Inflammatory macrophage treated with lipopolysaccharide for 1 hour (primary cell): ENCODE measurements at regions not wholly inside any gene's neighbourhood (a gene's known extent, or its start where the extent isn't known, plus 50 kb on each side); places are given as distances from the start of the nearest gene placed in this dataset.

Source experiments
- DNase-seq, 2 donors: peaks; one replicate each; pipeline ENCODE4 v3.0.0-alpha.2; 2020 to 2022

- DNase-seq = no peak
These were observed 59.5 kb upstream of the WLS start for GRCh38 chr1:68291688-68292384.

GRCh38 chr1:68287241-68287640, 54.9 kb upstream of the WLS start:
- no peak for DNase-seq

- no peak for DNase-seq
These were observed 52.7 kb upstream of the WLS start for GRCh38 chr1:68285046-68285445.

DNA sequence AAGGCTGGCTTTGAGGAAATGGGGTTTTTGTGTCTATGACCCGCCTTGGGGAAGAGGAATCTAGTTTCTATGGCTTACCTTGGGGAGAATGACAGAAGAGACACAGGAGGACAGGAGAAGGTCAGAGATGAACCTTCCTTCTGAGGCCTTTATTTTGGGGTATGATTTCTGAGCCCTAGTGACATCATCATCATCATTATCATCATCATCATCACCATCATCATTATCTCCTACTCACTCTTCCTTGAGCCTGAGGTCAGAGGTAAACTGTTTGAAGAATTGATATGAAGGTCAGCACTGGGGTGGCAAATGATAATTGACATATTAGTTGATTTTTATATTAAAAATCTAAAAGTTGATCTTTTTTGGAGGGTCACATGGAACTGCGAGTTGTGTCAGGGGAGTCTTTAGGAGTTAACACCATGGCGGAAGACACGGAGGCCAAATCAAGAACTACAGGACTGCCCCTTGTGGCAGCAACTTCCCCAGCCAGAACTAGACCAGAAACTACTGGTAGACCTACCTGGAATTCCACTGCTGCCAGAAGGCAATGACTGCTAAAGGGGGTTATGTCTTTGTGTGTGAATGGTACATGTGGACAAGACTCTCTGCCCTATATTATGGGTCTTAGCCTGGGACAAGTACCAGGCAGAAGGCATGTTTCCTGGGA, 49.8 kb upstream of the WLS start:
- no peak for DNase-seq
